B cell (primary cell): ENCODE measurements at regions not wholly inside any gene's neighbourhood (a gene's known extent, or its start where the extent isn't known, plus 50 kb on each side); places are given as distances from the start of the nearest gene placed in this dataset.

ENCODE experiments used
- ATAC-seq: fragments of 200-7000 bp; cut with Tn5 transposase; one replicate; pipeline ENCODE4 v1.10.0; 2021; ENCODE audit warnings: low read depth, mild to moderate bottlenecking, moderate number of reproducible peaks, moderate library complexity
- CTCF ChIA-PET: fragments of 350-600 bp; sonication (Branson Sonifier 250); formaldehyde crosslinking; loops from one replicate; lab custom pipeline; 2021; ENCODE audit warnings: antibody characterized with exemption, inconsistent platforms; lab: Charles Lee
- POLR2A ChIA-PET: fragments of 350-600 bp; sonication (Branson Sonifier 250); formaldehyde crosslinking; loops from one replicate; lab custom pipeline; 2021; ENCODE audit warnings: antibody characterized with exemption; lab: Charles Lee
- DNase-seq: peaks from one replicate; pipeline ENCODE4 v3.0.0; 2013
- H2AFZ ChIP-seq: 2 replicates; pipeline ENCODE4 v1.6.1; 2012; ENCODE audit warnings: mild to moderate bottlenecking, low read depth, low read length; ENCODE audit not compliant: insufficient read depth, poor library complexity, severe bottlenecking
- H3K27ac ChIP-seq, 2 donors: 1 replicate in 1 of 2; 2 replicates in 1 of 2; pipeline ENCODE4 v1.5.1; 2012 to 2013; ENCODE audit warnings: low read length in 2 of 2, mild to moderate bottlenecking in 2 of 2, moderate library complexity in 1 of 2
- H3K27me3 ChIP-seq, 4 experiments: fragments of 200-600 bp in 1 of 4; sonication (generic) in 1 of 4; replicated peaks in 1 of 4; 1 replicate in 2 of 4; 2 replicates in 2 of 4; pipeline versions ENCODE4 v1.6.1 to v1.7.0; 2013 to 2016; ENCODE audit warnings: low read length in 3 of 4, mild to moderate bottlenecking in 2 of 4, mixed read lengths in 1 of 4, moderate library complexity in 1 of 4; ENCODE audit not compliant: insufficient read depth in 4 of 4, control insufficient read depth in 3 of 4; ENCODE audit errors: control extremely low read depth in 1 of 4
- H3K36me3 ChIP-seq, 2 experiments: replicated peaks in 1 of 2; 1 replicate in 1 of 2; 2 replicates in 1 of 2; pipeline versions ENCODE4 v1.6.1 to v1.7.1; 2013; ENCODE audit warnings: low read length in 1 of 2; ENCODE audit not compliant: insufficient read depth in 2 of 2, control insufficient read depth in 1 of 2; ENCODE audit errors: control extremely low read depth in 1 of 2, extremely low read depth in 1 of 2
- H3K4me1 ChIP-seq, 2 donors: fragments of 200-600 bp in 1 of 2; sonication (generic) in 1 of 2; 1 replicate in 1 of 2; 2 replicates in 1 of 2; pipeline versions ENCODE4 v1.5.1 to v1.6.1; 2013 to 2017; ENCODE audit warnings: low read length in 2 of 2; ENCODE audit not compliant: control insufficient read depth in 2 of 2, insufficient read depth in 2 of 2
- H3K4me2 ChIP-seq: replicated peaks from 2 replicates; pipeline ENCODE3; 2012; ENCODE audit warnings: mild to moderate bottlenecking, low read depth, low read length; ENCODE audit not compliant: poor library complexity, severe bottlenecking
- H3K4me3 ChIP-seq, 5 experiments: fragments of 200-600 bp in 1 of 5; sonication (generic) in 1 of 5; 1 replicate in 3 of 5; 2 replicates in 2 of 5; pipeline versions ENCODE4 v1.5.1 to v1.7.0; 2011 to 2016; ENCODE audit warnings: low read length in 4 of 5, mild to moderate bottlenecking in 4 of 5, low read depth in 2 of 5, control low read depth in 1 of 5, moderate library complexity in 1 of 5; ENCODE audit not compliant: insufficient read depth in 1 of 5; ENCODE audit errors: control extremely low read depth in 1 of 5, extremely low read depth in 1 of 5
- H3K79me2 ChIP-seq: fragments of 200-600 bp; sonication (generic); one replicate; pipeline ENCODE4 v1.6.0; 2016; ENCODE audit warnings: low read length; ENCODE audit not compliant: control insufficient read depth, insufficient read depth
- H3K9ac ChIP-seq: fragments of 200-600 bp; sonication (generic); 2 replicates; pipeline ENCODE4 v1.6.1; 2017; ENCODE audit warnings: mild to moderate bottlenecking, low read length, moderate library complexity
- H3K9me3 ChIP-seq, 3 donors: one replicate each; pipeline versions ENCODE4 v1.6.1 to v1.7.1; 2013; ENCODE audit warnings: low read length in 2 of 3; ENCODE audit not compliant: control insufficient read depth in 2 of 3, insufficient read depth in 1 of 3; ENCODE audit errors: control extremely low read depth in 1 of 3
- H4K20me1 ChIP-seq: 2 replicates; pipeline ENCODE4 v1.6.0; 2012; ENCODE audit warnings: mild to moderate bottlenecking, low read length; ENCODE audit not compliant: insufficient read depth, control insufficient read depth, poor library complexity, severe bottlenecking
- H3K27ac Mint-ChIP-seq: one replicate; pipeline ENCODE4 v1.8.0; 2021; ENCODE audit warnings: mixed read lengths
- H3K27me3 Mint-ChIP-seq: one replicate; pipeline ENCODE4 v1.8.0; 2021; ENCODE audit warnings: mixed read lengths
- H3K4me1 Mint-ChIP-seq: one replicate; pipeline ENCODE4 v1.8.0; 2021; ENCODE audit warnings: mixed read lengths
- H3K4me3 Mint-ChIP-seq: one replicate; pipeline ENCODE4 v1.8.0; 2021; ENCODE audit warnings: mixed read lengths
- H3K9me3 Mint-ChIP-seq: one replicate; pipeline ENCODE4 v1.8.0; 2022; ENCODE audit warnings: mixed read lengths; ENCODE audit not compliant: insufficient read depth
- CTCF ChIP-seq: fragments of 200-600 bp; IDR thresholded peaks from one replicate; pipeline ENCODE4 v1.8.0; 2022; ENCODE audit warnings: antibody characterized with exemption, mild to moderate bottlenecking
- EZH2 ChIP-seq: IDR thresholded peaks from 2 replicates; pipeline ENCODE4 v1.6.1; 2012; ENCODE audit warnings: borderline replicate concordance, low read depth, mild to moderate bottlenecking, moderate library complexity, low read length; ENCODE audit not compliant: insufficient read depth, poor library complexity, severe bottlenecking
- WGBS: methylation state at CpG from one replicate; pipeline ENCODE4 v1.1.5; 2013; ENCODE audit warnings: missing lambda C conversion rate; ENCODE audit not compliant: insufficient coverage; 5-methylcytosine and 5-hydroxymethylcytosine counted together
- intact Hi-C: fragments of 100-400 bp; cut with micrococcal nuclease; formaldehyde crosslinking; loops from one replicate; pipeline ENCODE4 v1.10.0; 2022

GRCh38 chrX:113759422-113759821 lies 824.5 kb upstream of the HTR2C start:
- CTCF ChIA-PET, result no interaction called here
- Histone ChIP-seq H3K9me3 (no peaks in the 10 kb centered on the region), H3K9ac (no peak overlapping the region), H3K79me2 (no peaks in the 10 kb centered on the region), H3K4me1 (peaks cover 9 to 10% of the 10 kb centered on the region in 2 donors), H3K27ac (no peak overlapping the region), H2AFZ (no peak overlapping the region), H4K20me1 (no peaks in the 10 kb centered on the region), H3K4me2 (no peak overlapping the region), H3K27me3 (no peaks in the 10 kb centered on the region), H3K4me3 (no peak overlapping the region), H3K36me3 (no peaks in the 10 kb centered on the region)
- Mint-ChIP-seq H3K27me3 (no peaks in the 10 kb centered on the region), H3K4me1 (peaks cover 13% of the 10 kb centered on the region), H3K4me3 (no peak overlapping the region), H3K9me3 (no peaks in the 10 kb centered on the region), H3K27ac (no peak overlapping the region)
- intact Hi-C loops, result no loop called here
- DNase-seq, result no peak
- POLR2A ChIA-PET, result no interaction called here
- ATAC-seq, result no peak
- no peak for TF ChIP-seq EZH2
- TF ChIP-seq CTCF, result no peak
- no CpG with 5 or more reads among the region's 2 CpGs for WGBS

- no CpG with 5 or more reads among the region's 1 CpG for WGBS
- Histone ChIP-seq H3K27me3 (no peaks in the 10 kb centered on the region), H3K27ac (peak overlapping the region; percentile 58 to 69), H3K4me2 (peak overlapping the region; percentile 46), H2AFZ (no peak overlapping the region), H3K4me3 (peak overlapping the region in 1 of 5 experiments; percentile 24), H3K9me3 (peaks cover 0 to 4% (median 0%) of the 10 kb centered on the region in 3 donors), H3K9ac (no peak overlapping the region), H4K20me1 (no peaks in the 10 kb centered on the region), H3K36me3 (no peaks in the 10 kb centered on the region), H3K4me1 (peaks cover 34 to 49% of the 10 kb centered on the region in 2 donors), H3K79me2 (no peaks in the 10 kb centered on the region)
- H3K4me1 Mint-ChIP-seq, result peaks cover 56% of the 10 kb centered on the region
- peak overlapping the region; percentile 55 for H3K4me3 Mint-ChIP-seq
- peak overlapping the region; percentile 85 for H3K27ac Mint-ChIP-seq
- no peaks in the 10 kb centered on the region for H3K9me3 Mint-ChIP-seq
- H3K27me3 Mint-ChIP-seq, result no peaks in the 10 kb centered on the region
- ChIA-PET POLR2A (no interaction called here), CTCF (no interaction called here)
- peak; percentile 35 for DNase-seq
- intact Hi-C loops, result loop anchor here (5.0 to 10.0 kb wide), 2 partner anchors 35 to 327 kb away; no protein-coding TSS in a partner anchor
- ATAC-seq, result peak; percentile 35
- TF ChIP-seq CTCF, result no peak
- no peak for TF ChIP-seq EZH2
Observed at GRCh38 chrX:113747274-113747973, 836.5 kb upstream of the HTR2C start.
